ENCODE measurements at regions not wholly inside any gene's neighbourhood (a gene's known extent, or its start where the extent isn't known, plus 50 kb on each side); places are given as distances from the start of the nearest gene placed in this dataset.

GRCh38 chr4:108249397-108249796 is 80.7 kb upstream of the LEF1 start:
- no peak overlapping the region for H3K4me3 ChIP-seq
- no peaks in the 10 kb centered on the region for H3K36me3 ChIP-seq
- no peaks in the 10 kb centered on the region for H3K4me1 ChIP-seq
- H3K27me3 ChIP-seq (replicated peaks in 1 of 7), result no peaks in the 10 kb centered on the region
- TF ChIP-seq POLR2AphosphoS5 (IDR thresholded peaks at IDR 0.05) (no peak), CTCF (IDR thresholded peaks at IDR 0.05 in 8 of 11, conservative IDR thresholded peaks at IDR 0.05 in 3 of 11) (no peak), POLR2A (IDR thresholded peaks at IDR 0.05) (no peak)
- intact Hi-C loops (cut with DNase I; ENCODE audit: low total_unique reads), result no loop called here
- peaks cover 0 to 17% (median 12%) of the 10 kb centered on the region in 8 donors for H3K9me3 ChIP-seq
- no peak overlapping the region for H3K27ac ChIP-seq
- DNase-seq, result no peak

GRCh38 chr4:108247387-108248049 is 78.8 kb upstream of the LEF1 start:
- Histone ChIP-seq H3K27ac (no peak overlapping the region), H3K36me3 (no peaks in the 10 kb centered on the region), H3K27me3 (replicated peaks in 1 of 7) (no peaks in the 10 kb centered on the region), H3K4me1 (no peaks in the 10 kb centered on the region), H3K4me3 (no peak overlapping the region), H3K9me3 (peaks cover 0 to 17% (median 12%) of the 10 kb centered on the region in 8 donors)
- no peak for TF ChIP-seq POLR2AphosphoS5 (IDR thresholded peaks at IDR 0.05)
- no peak for DNase-seq
- WGBS, 5 donors, result 40 to 63% (median 56%) methylated on average over 3 of the region's 3 CpGs
- intact Hi-C loops (cut with DNase I; ENCODE audit: low total_unique reads), result no loop called here

GRCh38 chr4:108244606-108245005 is 75.9 kb upstream of the LEF1 start:
- WGBS, 5 donors, result 70 to 88% (median 72%) methylated on average over 2 of the region's 2 CpGs

GRCh38 chr4:108240366-108240765 is 71.6 kb upstream of the LEF1 start:
- no peak for DNase-seq
- intact Hi-C loops (cut with DNase I; ENCODE audit: low total_unique reads), result no loop called here
- no peaks in the 10 kb centered on the region for H3K36me3 ChIP-seq
- H3K9me3 ChIP-seq, result no peaks in the 10 kb centered on the region
- H3K27me3 ChIP-seq (replicated peaks in 1 of 7), result peaks cover 0 to 3% (median 0%) of the 10 kb centered on the region in 7 donors
- no peak for TF ChIP-seq POLR2A (IDR thresholded peaks at IDR 0.05)
- TF ChIP-seq CTCF (IDR thresholded peaks at IDR 0.05 in 8 of 11, conservative IDR thresholded peaks at IDR 0.05 in 3 of 11), result no peak
- TF ChIP-seq POLR2AphosphoS5 (IDR thresholded peaks at IDR 0.05), result no peak
- no peak overlapping the region for H3K27ac ChIP-seq
- no peaks in the 10 kb centered on the region for H3K4me1 ChIP-seq
- H3K4me3 ChIP-seq, result no peak overlapping the region

More at GRCh38 chr4:108244606-108245005, 75.9 kb upstream of the LEF1 start:
- no peaks in the 10 kb centered on the region for H3K27me3 ChIP-seq (replicated peaks in 1 of 7)
- TF ChIP-seq POLR2A (IDR thresholded peaks at IDR 0.05), result no peak
- TF ChIP-seq CTCF (IDR thresholded peaks at IDR 0.05 in 8 of 11, conservative IDR thresholded peaks at IDR 0.05 in 3 of 11), result no peak
- TF ChIP-seq POLR2AphosphoS5 (IDR thresholded peaks at IDR 0.05), result no peak
- H3K27ac ChIP-seq, result no peak overlapping the region
- H3K4me1 ChIP-seq, result no peaks in the 10 kb centered on the region
- peaks cover 0 to 9% (median 6%) of the 10 kb centered on the region in 8 donors for H3K9me3 ChIP-seq
- DNase-seq, result no peak
- intact Hi-C loops (cut with DNase I; ENCODE audit: low total_unique reads), result no loop called here
- H3K4me3 ChIP-seq, result no peak overlapping the region
- no peaks in the 10 kb centered on the region for H3K36me3 ChIP-seq
